HG03432 (cell line): ENCODE measurements at regions not wholly inside any gene's neighbourhood (a gene's known extent, or its start where the extent isn't known, plus 50 kb on each side); places are given as distances from the start of the nearest gene placed in this dataset.

ENCODE experiments used
- ATAC-seq: cut with Tn5 transposase; IDR thresholded peaks from one replicate; pipeline ENCODE4 v1.9.1; 2021; ENCODE audit warnings: mild to moderate bottlenecking, moderate library complexity; ENCODE audit not compliant: unreplicated experiment

DNA sequence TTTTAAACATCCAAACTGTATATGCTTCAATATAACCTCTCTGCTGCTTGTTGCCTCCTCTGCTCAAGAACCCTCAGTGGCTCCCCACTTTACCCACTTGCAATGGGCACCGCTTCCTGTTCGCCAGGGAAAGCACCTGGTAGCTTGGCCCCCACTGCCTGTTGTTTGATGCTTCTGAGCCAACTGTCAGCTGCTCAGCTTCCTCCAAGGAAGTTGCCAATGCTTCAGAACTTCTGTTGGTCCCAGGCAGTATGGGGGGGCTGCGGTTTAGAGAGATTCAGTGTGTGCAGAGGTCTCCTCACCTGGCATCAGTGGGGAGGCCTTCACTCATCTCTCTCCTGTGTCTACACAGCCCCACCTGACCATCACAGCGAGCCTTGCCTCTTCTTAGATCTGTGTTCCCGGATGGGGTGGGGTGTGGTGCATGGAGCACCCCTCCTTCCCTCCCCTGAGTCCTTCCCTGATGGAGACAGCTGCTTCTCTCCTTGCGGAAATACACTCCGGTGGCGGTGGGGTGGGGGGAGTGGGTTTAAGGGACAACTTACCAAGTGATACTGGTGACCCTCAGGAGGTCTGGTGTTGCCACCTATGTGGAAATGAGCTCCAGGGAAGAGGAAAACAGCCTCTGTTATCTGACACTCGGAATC, 308.1 kb downstream of the CDH26 start:
- no peak for ATAC-seq

DNA sequence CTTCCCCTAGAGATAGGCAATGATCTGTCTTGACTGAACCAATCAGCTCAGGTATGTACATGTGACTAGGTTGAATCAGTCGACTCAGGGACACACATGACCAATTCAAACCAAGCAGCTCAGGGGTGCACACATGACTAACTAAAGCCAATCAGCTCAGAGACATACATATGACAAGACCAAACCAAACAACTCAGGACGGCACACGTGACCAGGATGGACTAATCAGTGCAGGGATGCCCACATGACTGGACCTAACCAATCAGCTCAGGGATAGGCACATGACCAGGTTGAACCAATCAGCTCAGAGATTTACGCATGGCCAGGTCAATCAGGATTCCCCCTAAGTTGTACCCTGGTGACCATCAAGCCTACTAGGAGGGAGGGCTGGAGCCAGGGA, 310.3 kb downstream of the CDH26 start:
- no peak for ATAC-seq

DNA sequence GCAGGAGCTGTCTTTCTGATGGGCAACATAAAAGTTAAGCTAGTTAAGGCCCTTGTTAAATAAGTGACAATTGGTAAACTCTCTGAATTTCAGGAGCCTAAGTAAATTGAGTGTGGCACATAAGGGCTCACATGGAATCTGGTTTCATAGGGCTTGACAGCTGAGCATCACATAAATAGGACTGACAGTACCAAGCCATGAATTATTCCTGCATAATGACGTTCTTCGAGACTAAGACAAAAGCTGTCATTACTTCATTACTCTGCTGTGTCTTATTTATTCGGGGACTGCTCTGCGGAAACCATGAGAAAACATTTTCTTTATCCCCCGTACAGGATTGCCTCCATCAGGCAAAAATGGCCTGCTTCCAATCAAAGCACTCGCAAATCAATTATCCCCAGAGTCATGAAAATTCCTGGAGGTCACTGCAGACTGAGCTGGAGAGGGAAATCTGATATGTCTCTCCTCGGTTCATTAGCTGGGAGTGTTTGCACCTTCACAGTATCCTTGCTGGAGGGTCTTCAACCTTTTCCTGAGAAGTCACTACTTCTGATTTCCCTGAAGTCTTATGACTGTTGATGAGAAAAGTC, 311.4 kb downstream of the CDH26 start:
- ATAC-seq: no peak

DNA sequence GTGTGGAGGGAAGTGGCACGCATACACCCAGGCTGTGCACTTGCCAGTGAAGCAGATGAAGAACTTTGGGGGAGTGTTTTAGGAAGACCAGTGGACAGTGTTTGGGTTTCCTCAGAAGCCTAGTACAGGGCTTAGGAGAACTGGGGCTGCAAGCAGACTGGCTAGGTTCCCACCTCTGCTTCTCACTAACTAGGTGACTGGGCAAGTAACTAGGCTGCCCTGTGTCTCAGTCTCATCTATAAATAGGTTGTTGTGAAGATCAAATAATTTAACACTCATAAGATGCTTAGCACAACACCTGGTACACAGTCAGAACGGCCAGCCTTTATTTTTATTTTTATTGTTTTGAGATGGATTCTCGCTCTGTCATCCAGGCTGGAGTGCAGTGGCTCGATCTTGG, 312.1 kb downstream of the CDH26 start:
- no peak for ATAC-seq

DNA sequence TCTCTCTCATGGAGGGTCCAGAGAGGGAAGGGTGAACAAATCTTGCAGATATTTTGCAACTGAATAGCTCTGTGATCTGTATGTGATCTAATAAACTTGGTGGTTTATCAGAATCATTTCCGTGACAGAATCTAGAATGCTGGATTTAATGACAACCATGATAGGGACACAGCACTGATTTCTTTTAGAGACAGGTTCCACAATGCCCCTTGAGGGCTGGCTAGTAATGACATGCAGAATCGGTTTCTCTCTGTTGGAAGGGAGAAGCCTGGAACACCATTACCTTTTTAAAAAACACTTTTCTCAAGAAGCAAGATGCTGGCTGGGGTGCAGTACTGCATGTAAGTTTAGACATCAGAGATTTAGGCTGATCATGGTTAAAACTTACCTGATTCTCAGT, 313.4 kb downstream of the CDH26 start:
- ATAC-seq: no peak

DNA sequence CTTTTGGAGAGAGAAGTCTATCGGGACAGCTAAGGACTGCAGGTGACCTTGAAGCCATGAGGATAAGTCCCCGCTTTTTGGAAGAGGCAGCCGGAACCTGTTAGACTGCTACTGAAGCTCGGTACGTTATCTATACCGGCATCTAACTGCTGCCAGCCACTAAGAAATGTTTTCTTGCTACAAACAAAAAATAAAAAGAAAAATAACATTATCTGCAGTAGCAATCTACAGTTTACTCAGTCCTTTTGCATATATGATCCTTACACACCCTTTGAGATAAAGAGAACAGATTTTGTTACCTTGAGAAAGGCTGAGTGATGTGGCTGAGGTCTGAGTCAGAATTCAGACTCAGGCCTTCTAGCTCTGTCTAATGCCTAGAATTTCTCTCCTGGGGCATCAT, 314.6 kb downstream of the CDH26 start:
- ATAC-seq: no peak

DNA sequence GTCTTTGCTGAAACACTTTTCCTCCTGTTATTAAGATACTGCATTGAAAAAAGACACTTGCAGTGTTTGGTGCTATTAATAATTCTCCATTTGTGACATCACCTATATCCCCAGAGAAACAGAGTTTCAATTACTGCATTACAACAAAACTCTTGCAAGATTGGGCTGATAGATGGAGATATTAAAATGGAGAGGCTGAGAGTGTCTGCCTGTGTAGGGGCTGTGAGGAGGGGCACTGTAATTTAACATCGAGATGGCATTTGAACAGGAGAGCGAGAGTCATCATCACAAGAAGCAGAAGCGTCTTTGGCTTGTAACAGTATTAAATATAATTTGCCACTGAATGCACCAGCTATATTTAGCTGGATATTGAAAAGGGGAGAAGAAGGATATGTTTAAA, 316.5 kb downstream of the CDH26 start:
- ATAC-seq: no peak

DNA sequence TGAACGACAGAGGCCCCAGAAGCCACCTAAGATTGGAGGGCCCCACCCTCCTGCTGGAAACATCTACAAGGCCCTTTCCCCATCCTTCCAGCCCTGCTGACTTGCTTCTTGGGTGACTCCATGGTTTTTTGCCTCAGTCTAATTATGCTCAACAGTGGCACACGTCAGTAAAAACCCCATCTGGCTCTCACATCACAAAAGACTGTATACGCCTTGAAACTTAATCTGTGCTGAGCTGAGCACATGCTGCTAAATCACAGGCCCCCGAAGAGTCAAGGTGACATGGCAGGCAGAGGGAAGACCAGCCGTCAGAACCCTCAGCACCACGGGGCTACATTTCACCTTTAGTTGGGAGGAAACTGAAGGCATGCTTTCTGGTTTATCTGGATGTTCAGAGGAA, 323.1 kb downstream of the CDH26 start:
- ATAC-seq: no peak

DNA sequence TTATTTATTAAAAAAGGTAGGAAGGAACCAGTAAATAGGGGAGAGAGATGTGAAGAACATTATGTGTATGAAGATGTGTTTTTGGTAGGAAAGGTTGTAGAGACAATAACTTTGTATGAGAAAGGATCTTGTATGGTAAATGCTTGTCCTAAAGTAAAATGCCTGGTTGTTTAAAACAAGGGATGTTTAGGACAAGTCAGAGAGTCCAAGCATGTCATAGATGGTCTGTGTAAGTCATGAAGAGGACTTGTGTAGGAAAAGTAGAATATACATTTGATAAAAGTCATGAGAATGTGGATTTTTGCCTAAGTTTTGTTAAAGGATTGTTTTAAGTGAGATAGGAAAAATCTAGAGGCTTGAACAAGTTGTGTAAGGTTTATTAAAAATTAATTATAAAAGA, 325.1 kb downstream of the CDH26 start:
- ATAC-seq: no peak

DNA sequence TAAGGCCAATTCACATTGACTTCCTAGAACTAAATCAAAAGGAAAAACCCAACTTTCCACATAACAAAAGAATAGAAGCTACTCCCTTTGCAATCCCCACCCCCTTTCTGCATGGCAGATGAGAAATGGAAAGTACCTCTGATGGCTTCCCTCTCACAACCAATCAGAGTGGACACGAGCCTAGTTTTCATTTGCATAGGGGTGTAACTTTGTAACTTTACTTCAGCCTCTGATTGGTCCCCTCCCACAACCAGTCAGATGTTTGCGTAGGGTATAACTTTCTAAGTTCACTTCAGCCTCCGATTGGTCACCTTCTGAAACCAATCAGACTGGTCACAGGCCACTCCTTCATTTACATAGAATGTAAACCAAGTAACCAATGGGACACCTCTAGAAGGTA, 328.5 kb downstream of the CDH26 start:
- ATAC-seq: no peak

DNA sequence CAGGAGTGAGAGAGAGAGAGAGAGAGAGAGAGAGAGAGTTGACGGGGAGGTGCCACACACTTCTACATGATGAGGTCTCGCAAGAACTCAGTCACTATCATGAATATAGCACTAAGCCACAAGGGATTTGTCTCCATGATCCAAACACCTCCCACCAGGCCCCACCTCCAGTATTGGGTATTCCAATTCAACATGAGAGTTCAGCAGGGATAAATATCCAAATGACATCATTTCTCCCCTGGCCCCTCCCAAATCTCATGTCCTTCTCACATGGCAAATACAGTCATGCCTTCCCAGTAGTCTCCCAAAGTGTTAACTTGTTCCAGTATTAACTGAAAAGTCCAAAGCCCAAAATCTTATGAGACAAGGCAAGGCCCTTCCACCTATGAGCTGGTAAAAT, 330.7 kb downstream of the CDH26 start:
- no peak for ATAC-seq

DNA sequence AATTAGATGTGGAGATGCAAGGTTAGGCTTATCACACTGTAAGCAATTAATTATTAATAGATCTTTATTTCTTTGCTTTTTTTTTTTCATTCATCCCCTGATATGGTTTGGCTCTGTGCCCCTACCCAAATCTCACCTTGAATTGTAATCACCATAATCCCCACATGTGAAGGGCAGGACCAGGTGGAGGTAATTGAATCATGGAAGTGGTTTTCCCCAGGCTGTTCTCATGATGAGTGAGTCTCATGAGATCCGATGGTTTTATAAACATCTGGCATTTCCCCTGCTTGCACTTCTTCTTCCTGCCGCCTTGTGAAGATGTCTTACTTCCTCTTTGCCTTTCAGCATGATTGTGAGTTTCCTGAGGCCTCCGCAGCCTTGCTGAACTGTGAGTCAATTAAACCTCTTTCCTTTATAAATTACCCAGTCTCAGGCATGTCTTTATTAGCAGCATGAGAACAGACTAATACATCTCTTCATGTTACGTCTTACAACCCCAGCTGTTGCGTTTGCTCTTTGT, 333.8 kb downstream of the CDH26 start:
- ATAC-seq: no peak

DNA sequence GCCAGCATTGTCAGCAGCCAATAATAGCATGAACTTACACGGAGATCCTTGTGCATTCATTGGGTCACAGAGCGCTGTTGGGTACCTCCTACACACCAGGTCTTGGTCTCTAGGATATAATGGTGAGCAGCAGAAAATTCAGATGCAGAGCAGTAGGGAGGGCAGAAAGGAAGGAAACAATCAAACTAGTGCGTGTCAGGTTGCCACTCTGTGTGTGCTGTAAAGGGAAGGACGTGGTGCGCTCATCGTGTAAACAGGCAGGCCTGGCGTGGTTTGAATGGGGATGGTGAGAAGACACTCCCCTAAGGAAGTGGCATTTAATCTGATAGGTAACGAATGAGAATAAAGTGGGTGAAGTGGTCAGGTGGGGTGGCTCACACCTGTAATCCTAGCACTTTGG, 336.4 kb downstream of the CDH26 start:
- no peak for ATAC-seq

DNA sequence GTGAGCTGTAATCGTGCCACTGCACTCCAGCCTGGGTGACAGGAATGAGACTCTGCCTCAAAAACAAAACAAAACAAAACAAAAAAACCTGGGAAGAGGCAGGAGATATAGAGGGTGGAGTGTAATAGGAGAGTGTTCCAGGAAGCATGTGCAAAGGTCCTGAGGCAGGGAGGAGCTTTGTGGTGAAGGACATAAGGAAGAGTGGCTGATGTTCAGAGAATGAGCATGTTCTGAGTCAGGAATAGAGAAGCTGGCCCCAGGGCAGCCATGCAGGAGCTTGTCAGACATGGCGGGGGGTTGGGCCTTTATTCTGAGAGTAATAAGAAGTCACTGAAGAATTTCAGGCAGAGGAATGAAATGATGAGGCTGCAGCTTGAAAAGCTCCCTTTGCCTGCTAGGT, 337.0 kb downstream of the CDH26 start:
- ATAC-seq: no peak

DNA sequence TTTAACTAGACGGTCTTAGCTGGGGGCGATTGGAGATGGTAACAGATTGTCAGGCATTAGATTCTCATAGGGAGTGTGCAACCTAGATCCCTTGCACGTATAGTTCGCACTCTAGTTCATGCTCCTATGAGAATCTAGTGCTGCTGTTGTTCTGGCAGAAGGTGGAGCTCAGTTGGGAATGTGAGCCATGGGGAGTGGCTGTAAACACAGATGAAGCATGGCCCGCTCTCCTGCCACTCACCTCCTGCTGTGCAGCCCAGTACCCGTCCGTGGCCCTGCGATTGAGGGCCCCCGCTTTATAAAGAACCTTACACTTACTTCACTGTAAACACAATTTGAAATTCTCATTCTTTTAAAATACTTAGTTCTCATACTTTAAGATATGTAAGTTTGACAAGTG, 339.4 kb downstream of the CDH26 start:
- no peak for ATAC-seq

DNA sequence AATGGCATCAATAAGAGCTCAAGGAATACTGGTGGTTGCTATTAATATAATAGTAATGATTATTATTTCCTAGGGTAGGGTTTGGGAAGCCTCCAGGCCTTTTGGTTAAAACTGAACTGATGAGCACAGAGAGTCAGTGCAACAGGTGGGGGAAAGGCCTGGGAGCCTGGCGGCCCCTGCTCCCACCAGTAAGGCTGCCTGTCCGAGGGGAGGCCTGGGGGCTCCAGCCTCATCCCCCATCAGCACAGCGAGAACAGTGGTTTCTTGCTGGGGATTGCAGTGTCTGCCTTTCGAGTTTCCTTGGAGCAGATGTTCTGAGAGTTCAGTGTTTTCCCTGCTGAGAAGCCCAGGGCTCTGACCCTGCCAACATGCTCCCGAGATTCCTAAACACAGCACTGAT, 340.4 kb downstream of the CDH26 start:
- ATAC-seq: no peak

DNA sequence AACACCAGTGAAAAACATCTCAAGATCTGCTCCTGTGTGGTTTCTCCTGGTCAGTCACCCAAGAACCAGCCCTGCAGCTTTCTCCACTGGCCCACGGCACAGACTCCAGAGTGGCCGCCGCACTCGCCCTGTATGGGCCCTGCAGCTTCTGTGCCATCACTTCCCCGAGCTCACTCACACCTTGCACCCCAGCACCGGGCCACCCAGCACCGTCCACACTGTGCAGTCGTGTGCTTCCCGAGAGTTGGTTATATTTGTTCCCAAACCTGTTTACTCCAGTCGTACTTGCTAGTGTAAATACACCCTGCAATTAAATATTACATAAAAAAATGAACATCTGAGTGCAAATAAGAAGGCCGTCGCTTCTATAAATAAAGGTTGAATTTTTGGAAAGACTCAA, 341.7 kb downstream of the CDH26 start:
- ATAC-seq: no peak

DNA sequence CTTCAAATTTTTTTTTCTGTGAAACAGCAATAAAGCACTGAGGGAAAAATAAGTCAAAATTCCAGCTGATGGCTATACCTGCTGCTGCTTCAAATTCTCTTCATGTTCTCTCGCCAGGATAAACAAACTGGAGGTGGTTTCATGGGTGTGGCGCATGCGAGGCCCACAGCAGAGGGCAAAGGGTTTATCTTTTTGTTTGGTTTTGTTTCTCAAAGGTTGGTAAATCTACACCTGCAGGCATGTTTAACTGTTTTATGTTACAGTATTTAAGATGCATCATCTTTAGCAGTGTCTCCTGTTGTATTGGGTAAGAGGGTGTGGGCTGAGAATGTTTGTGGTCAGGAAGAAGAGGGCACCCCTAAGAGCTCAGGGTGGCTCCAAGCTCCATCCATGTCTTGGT, 342.2 kb downstream of the CDH26 start:
- no peak for ATAC-seq

DNA sequence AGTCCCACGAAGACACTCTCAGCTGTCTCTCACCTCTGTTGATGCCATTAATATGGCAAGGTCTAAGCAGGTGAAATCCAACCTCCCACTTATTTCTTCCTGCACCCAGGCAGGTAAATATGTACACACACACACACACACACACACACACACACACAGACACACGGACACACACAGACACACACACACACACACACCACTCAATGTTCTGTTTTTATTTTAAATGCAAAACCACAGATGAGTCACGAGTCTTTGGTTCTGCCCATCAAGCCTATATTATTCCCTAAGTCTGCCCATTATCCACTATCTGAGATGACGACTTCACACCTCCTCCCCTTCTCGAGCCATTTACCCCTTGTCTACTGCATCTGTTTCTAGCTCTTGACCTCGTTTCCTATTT, 344.7 kb downstream of the CDH26 start:
- ATAC-seq: no peak

DNA sequence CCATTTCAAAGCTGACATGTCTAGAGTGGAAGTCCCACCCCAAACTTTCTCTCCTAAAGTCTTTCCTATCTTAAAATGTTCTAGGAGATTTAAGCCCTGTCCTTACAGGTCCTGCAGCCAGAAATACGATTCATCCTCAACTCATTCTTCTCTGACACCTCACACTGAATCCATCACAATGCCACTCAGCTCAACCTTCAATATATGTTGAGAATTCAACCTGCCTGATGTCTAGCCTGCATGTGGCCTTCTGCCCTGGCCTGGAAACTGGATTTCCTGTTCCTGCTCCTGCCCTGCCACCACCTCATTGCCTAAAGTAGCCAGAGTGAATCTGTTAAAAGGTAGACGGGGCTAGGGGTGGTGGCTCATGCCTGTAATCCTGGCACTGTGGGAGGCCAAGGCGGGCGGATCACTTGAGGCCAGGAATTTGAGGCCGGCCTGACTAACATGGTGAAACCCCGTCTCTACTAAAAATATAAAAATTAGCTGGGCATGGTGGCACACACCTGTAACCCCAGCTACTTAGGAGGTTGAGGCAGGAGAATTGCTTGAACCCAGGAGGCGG, 345.9 kb downstream of the CDH26 start:
- ATAC-seq: no peak

DNA sequence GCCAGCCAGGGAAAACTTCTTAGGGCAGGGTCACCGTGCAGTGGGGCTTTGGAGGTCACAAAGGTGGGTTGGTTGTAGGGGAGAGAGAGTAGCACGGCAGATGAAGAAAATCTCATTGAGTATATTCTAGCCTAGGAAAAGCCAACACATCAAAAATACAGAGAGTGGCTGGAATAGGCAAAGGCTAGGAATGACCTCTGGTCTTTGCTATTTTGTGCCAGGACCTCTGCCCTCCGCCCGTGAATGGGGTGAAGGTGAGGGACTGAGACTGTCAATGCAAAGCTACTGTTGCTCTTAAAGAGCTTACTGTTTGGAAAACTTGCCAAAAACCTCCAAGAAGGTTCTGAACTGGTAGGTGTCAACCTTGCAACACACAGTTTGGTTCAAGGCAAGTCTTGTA, 346.7 kb downstream of the CDH26 start:
- no peak for ATAC-seq

DNA sequence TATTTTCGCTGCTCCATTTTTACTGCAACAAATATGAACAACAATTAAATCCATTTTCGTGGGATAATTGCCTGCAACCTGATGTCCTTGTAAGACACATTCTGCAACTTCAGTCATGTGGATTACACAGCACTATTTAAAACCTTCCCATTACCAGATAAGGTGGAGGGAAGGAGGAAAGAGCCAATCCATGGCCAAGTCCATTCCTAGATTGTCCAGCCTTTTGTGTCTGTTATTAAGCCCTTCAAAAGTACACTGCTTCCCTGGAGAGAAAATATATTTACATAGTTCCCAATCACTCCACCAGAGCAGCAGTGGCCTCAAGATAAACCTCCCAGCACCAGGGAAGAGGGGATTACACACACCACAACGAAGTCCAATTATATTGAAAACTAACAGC, 347.9 kb downstream of the CDH26 start:
- no peak for ATAC-seq

DNA sequence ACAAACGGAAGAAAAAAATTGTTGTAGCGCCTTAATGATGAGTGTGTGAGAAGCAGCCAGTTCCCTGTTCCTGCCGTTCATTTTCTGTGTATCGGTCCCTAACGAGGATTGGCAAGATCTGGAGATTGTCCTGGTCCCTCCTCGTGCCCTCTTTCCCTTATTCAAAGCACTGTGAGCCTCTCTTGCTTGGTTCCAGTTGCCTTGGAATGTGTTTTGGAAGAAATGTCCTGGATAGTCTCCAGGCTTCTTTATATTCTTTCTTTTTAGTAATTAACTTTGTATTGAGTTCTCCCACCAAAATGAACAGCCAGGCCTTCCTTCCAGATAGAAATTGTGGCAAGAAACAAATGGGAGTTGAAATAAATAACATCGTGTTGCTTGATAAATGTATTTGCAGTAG, 348.3 kb downstream of the CDH26 start:
- ATAC-seq: no peak
